ENCODE measurements at regions not wholly inside any gene's neighbourhood (a gene's known extent, or its start where the extent isn't known, plus 50 kb on each side); places are given as distances from the start of the nearest gene placed in this dataset.

- no peaks in the 10 kb centered on the region for H3K36me3 ChIP-seq (ENCODE audit: insufficient read depth, low read length)
- no peaks in the 10 kb centered on the region for H4K20me1 ChIP-seq (ENCODE audit: insufficient read depth, low read length)
- no peaks in the 10 kb centered on the region for H3K79me2 ChIP-seq (ENCODE audit: insufficient read depth, low read length)
- TF ChIP-seq EZH2 (IDR thresholded peaks at IDR 0.05; ENCODE audit: borderline replicate concordance, low read length) (no peak), CTCF (IDR thresholded peaks at IDR 0.05; ENCODE audit: low read length) (no peak)
- no peak overlapping the region for H2AFZ ChIP-seq (ENCODE audit: low read length)
- no peak overlapping the region for H3K4me2 ChIP-seq (ENCODE audit: low read length)
- H3K9me2 ChIP-seq (ENCODE audit: low read depth, low read length) = no peaks in the 10 kb centered on the region
- H3K9ac ChIP-seq (ENCODE audit: low read length) = no peak overlapping the region
- H3K27ac ChIP-seq (ENCODE audit: low read depth, low read length, poor library complexity, severe bottlenecking) = no peak overlapping the region
- no peaks in the 10 kb centered on the region for H3K9me3 ChIP-seq (ENCODE audit: low read length)
- no peaks in the 10 kb centered on the region for H3K27me3 ChIP-seq (ENCODE audit: insufficient read depth, low read length)
- H3K4me3 ChIP-seq (ENCODE audit: low read depth, low read length, poor library complexity, severe bottlenecking) = no peak overlapping the region
- no peaks in the 10 kb centered on the region for H3K4me1 ChIP-seq (ENCODE audit: insufficient read depth, low read length, severe bottlenecking)
- no peaks in the 10 kb centered on the region for H3F3A ChIP-seq (ENCODE audit: insufficient read depth, low read length)
These were observed 338.8 kb upstream of the REG3G start for GRCh38 chr2:78686625-78687153.

- Histone ChIP-seq H3K79me2 (ENCODE audit: insufficient read depth, low read length) (no peaks in the 10 kb centered on the region), H3K9me2 (ENCODE audit: low read depth, low read length) (no peaks in the 10 kb centered on the region), H3K27ac (ENCODE audit: low read depth, low read length, poor library complexity, severe bottlenecking) (no peak overlapping the region), H3K9ac (ENCODE audit: low read length) (no peak overlapping the region), H3F3A (ENCODE audit: insufficient read depth, low read length) (no peaks in the 10 kb centered on the region; the same call in 1 of the 2 replicates), H3K4me1 (ENCODE audit: insufficient read depth, low read length, severe bottlenecking) (no peaks in the 10 kb centered on the region), H4K20me1 (ENCODE audit: insufficient read depth, low read length) (no peaks in the 10 kb centered on the region), H3K27me3 (ENCODE audit: insufficient read depth, low read length) (no peaks in the 10 kb centered on the region), H3K4me3 (ENCODE audit: low read depth, low read length, poor library complexity, severe bottlenecking) (no peak overlapping the region), H3K4me2 (ENCODE audit: low read length) (no peak overlapping the region), H3K9me3 (ENCODE audit: low read length) (no peaks in the 10 kb centered on the region), H3K36me3 (ENCODE audit: insufficient read depth, low read length) (no peaks in the 10 kb centered on the region), H2AFZ (ENCODE audit: low read length) (no peak overlapping the region)
- no peak for TF ChIP-seq CTCF (IDR thresholded peaks at IDR 0.05; ENCODE audit: low read length)
These were observed 325.8 kb upstream of the REG3G start for GRCh38 chr2:78699696-78700095.

GRCh38 chr2:78701546-78701945 is 324.0 kb upstream of the REG3G start:
- H3K4me3 ChIP-seq (ENCODE audit: low read depth, low read length, poor library complexity, severe bottlenecking) = no peak overlapping the region
- H3K9me3 ChIP-seq (ENCODE audit: low read length) = no peaks in the 10 kb centered on the region
- H4K20me1 ChIP-seq (ENCODE audit: insufficient read depth, low read length) = no peaks in the 10 kb centered on the region
- no peak overlapping the region for H3K27ac ChIP-seq (ENCODE audit: low read depth, low read length, poor library complexity, severe bottlenecking)
- H3K9ac ChIP-seq (ENCODE audit: low read length) = no peak overlapping the region
- H3K27me3 ChIP-seq (ENCODE audit: insufficient read depth, low read length) = no peaks in the 10 kb centered on the region
- no peaks in the 10 kb centered on the region for H3K79me2 ChIP-seq (ENCODE audit: insufficient read depth, low read length)
- H3K4me1 ChIP-seq (ENCODE audit: insufficient read depth, low read length, severe bottlenecking) = no peaks in the 10 kb centered on the region
- no peaks in the 10 kb centered on the region for H3K9me2 ChIP-seq (ENCODE audit: low read depth, low read length)
- no peak overlapping the region for H2AFZ ChIP-seq (ENCODE audit: low read length)
- TF ChIP-seq CTCF (IDR thresholded peaks at IDR 0.05; ENCODE audit: low read length) (no peak), EZH2 (IDR thresholded peaks at IDR 0.05; ENCODE audit: borderline replicate concordance, low read length) (no peak)
- no peak overlapping the region for H3K4me2 ChIP-seq (ENCODE audit: low read length)
- no peaks in the 10 kb centered on the region for H3K36me3 ChIP-seq (ENCODE audit: insufficient read depth, low read length)
- H3F3A ChIP-seq (ENCODE audit: insufficient read depth, low read length) = no peaks in the 10 kb centered on the region

All from OCI-LY1 (cell line).